SK-N-SH treated with all-trans-retinoic acid at 6 μM for 48 hours (cell line): ENCODE measurements at regions not wholly inside any gene's neighbourhood (a gene's known extent, or its start where the extent isn't known, plus 50 kb on each side); places are given as distances from the start of the nearest gene placed in this dataset.
"Not testable (repeated sequence)": the region's sequence is repeated elsewhere in the genome, so short reads cannot be mapped to it uniquely, and the experiment has no call there.

Experiments used
- ATAC-seq: fragments of 200-7000 bp; cut with Tn5 transposase; 3 replicates; pipeline ENCODE4 v1.9.1; 2020; ENCODE audit warnings: mild to moderate bottlenecking, moderate library complexity
- ARNTL ChIP-seq: fragments of 450-650 bp; formaldehyde crosslinking; IDR thresholded peaks from 2 replicates; pipeline ENCODE4 v1.5.0; 2020; ENCODE audit warnings: low read depth, mild to moderate bottlenecking, moderate library complexity, borderline replicate concordance
- BACH2 ChIP-seq: fragments of 250-450 bp; sonication (Bioruptor Pico); IDR thresholded peaks from 2 replicates; pipeline ENCODE4 v1.9.0; 2021; ENCODE audit warnings: mild to moderate bottlenecking, borderline replicate concordance
- CSDC2 ChIP-seq: fragments of 250-450 bp; sonication (Bioruptor Pico); IDR thresholded peaks from 2 replicates; pipeline ENCODE4 v1.5.0; 2020; ENCODE audit warnings: mild to moderate bottlenecking, moderate library complexity
- CSRNP3 ChIP-seq: fragments of 250-450 bp; sonication (Bioruptor Pico); IDR thresholded peaks from 2 replicates; pipeline ENCODE4 v1.5.1; 2021; ENCODE audit warnings: mild to moderate bottlenecking, moderate library complexity
- GLIS3 ChIP-seq: fragments of 250-450 bp; sonication (Bioruptor Pico); IDR thresholded peaks from 2 replicates; pipeline ENCODE4 v1.5.0; 2020; ENCODE audit warnings: mild to moderate bottlenecking, moderate library complexity
- ISL1 ChIP-seq: fragments of 250-450 bp; sonication (Bioruptor Pico); IDR thresholded peaks from 2 replicates; pipeline ENCODE4 v2.1.2; 2022; ENCODE audit warnings: mild to moderate bottlenecking, moderate library complexity
- POU6F1 ChIP-seq: fragments of 250-450 bp; sonication (Bioruptor Pico); IDR thresholded peaks from 2 replicates; pipeline ENCODE4 v1.8.0; 2021; ENCODE audit warnings: low read depth, mild to moderate bottlenecking, moderate library complexity, borderline replicate concordance
- RARB ChIP-seq: fragments of 250-450 bp; sonication (Bioruptor Pico); IDR thresholded peaks from 2 replicates; pipeline ENCODE4 v1.8.0; 2021; ENCODE audit warnings: mild to moderate bottlenecking, moderate library complexity
- SNAI2 ChIP-seq: fragments of 250-450 bp; sonication (Bioruptor Pico); IDR thresholded peaks from 2 replicates; pipeline ENCODE4 v1.5.0; 2020; ENCODE audit warnings: mild to moderate bottlenecking, moderate library complexity
- TSHZ2 ChIP-seq: fragments of 250-450 bp; sonication (Bioruptor Pico); IDR thresholded peaks from 2 replicates; pipeline ENCODE4 v1.5.0; 2020; ENCODE audit warnings: mild to moderate bottlenecking, moderate library complexity
- ZC3H10 ChIP-seq: fragments of 250-450 bp; sonication (Bioruptor Pico); IDR thresholded peaks from 2 replicates; pipeline ENCODE4 v1.5.1; 2021; ENCODE audit warnings: mild to moderate bottlenecking, moderate library complexity
- ZFP30 ChIP-seq: fragments of 450-650 bp; formaldehyde crosslinking; IDR thresholded peaks from 2 replicates; pipeline ENCODE4 v1.5.0; 2022; ENCODE audit warnings: mild to moderate bottlenecking, moderate library complexity
- TF ChIP-seq, protein P1 (sequence below): fragments of 250-450 bp; sonication (Bioruptor Pico); IDR thresholded peaks from 2 replicates; pipeline ENCODE4 v1.5.1; 2020; ENCODE audit warnings: low read depth, mild to moderate bottlenecking, moderate library complexity

GRCh38 chr11:89545691-89546090 lies 54.5 kb upstream of the NOX4 start:
- ATAC-seq = no peak
- TF ChIP-seq POU6F1 (no peak), RARB (CRISPR knock-in tag) (no peak), BACH2 (CRISPR knock-in tag) (no peak), GLIS3 (no peak), CSRNP3 (CRISPR knock-in tag) (no peak), ARNTL (CRISPR knock-in tag) (no peak), ZFP30 (CRISPR knock-in tag) (no peak)
- TF ChIP-seq, protein P1, sequence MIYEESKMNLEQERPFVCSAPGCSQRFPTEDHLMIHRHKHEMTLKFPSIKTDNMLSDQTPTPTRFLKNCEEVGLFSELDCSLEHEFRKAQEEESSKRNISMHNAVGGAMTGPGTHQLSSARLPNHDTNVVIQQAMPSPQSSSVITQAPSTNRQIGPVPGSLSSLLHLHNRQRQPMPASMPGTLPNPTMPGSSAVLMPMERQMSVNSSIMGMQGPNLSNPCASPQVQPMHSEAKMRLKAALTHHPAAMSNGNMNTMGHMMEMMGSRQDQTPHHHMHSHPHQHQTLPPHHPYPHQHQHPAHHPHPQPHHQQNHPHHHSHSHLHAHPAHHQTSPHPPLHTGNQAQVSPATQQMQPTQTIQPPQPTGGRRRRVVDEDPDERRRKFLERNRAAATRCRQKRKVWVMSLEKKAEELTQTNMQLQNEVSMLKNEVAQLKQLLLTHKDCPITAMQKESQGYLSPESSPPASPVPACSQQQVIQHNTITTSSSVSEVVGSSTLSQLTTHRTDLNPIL (CRISPR knock-in tag) = no peak

GRCh38 chr11:89555781-89556180 lies 64.6 kb upstream of the NOX4 start:
- ATAC-seq = not testable (repeated sequence)

- not testable (repeated sequence) for ATAC-seq
Observed at GRCh38 chr11:89556731-89557707, 65.8 kb upstream of the NOX4 start.

DNA sequence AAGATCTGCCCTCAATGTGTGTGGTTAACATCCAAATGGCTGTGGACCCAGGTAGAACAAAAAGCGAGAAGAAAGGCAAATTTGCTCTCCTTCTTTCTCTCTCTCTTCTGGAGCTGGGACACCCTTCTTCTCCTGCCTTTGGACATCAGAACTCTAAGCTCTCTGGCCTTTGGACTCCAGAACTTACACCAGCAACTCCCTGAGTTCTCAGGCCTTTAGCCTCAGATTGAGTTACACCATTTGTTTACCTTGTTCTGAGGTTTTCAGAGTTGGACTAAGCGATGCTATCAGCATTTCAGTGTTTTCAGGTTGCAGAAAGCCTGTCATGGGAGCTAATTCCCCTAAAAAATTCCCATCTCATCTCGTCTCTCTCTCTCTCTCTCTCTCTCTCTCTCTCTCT lies 69.4 kb upstream of the NOX4 start:
- ATAC-seq = not testable (repeated sequence)

- ATAC-seq = not testable (repeated sequence)
Observed at GRCh38 chr11:89562731-89563130, 71.6 kb upstream of the NOX4 start.

GRCh38 chr11:89566972-89567371 lies 75.8 kb upstream of the NOX4 start:
- no peak for TF ChIP-seq CSDC2 (CRISPR knock-in tag)
- TF ChIP-seq ZC3H10 (CRISPR knock-in tag) = no peak
- TF ChIP-seq CSRNP3 (CRISPR knock-in tag) = no peak
- no peak for TF ChIP-seq TSHZ2
- no peak for TF ChIP-seq POU6F1
- no peak for TF ChIP-seq ISL1
- no peak for TF ChIP-seq ZFP30 (CRISPR knock-in tag)
- TF ChIP-seq SNAI2 = no peak
- TF ChIP-seq, all 23 proteins: peak for 0
- ATAC-seq = no peak
